Mesendoderm (in vitro differentiated cells): ENCODE measurements at regions not wholly inside any gene's neighbourhood (a gene's known extent, or its start where the extent isn't known, plus 50 kb on each side); places are given as distances from the start of the nearest gene placed in this dataset. TPM values are rescaled to one million over a fixed set of nuclear protein-coding genes. Genes with fewer than 3 reads are reported as not detected.
A peak's percentile ranks its signal among the peaks of the same experiment; 100 is the strongest.

Experiments used
- DNase-seq: peaks from one replicate; pipeline ENCODE4 v3.0.0; 2013
- H2AK5ac ChIP-seq: 2 replicates; pipeline ENCODE4 v1.6.1; 2013; ENCODE audit warnings: low read length, inconsistent platforms
- H2BK120ac ChIP-seq: 2 replicates; pipeline ENCODE4 v1.6.1; 2013; ENCODE audit warnings: low read depth, mild to moderate bottlenecking, low read length, moderate library complexity, mixed read lengths
- H2BK15ac ChIP-seq: replicated peaks from 2 replicates; pipeline ENCODE4 v1.6.1; 2013; ENCODE audit warnings: low read depth, mild to moderate bottlenecking, moderate library complexity
- H2BK5ac ChIP-seq: 2 replicates; pipeline ENCODE4 v1.6.1; 2013; ENCODE audit warnings: low read length, inconsistent platforms
- H3K18ac ChIP-seq: 2 replicates; pipeline ENCODE4 v1.6.1; 2013; ENCODE audit warnings: mild to moderate bottlenecking, low read length, mixed read lengths
- H3K23ac ChIP-seq: one replicate; pipeline ENCODE4 v1.6.1; 2013; ENCODE audit warnings: low read length
- H3K27ac ChIP-seq: 2 replicates; pipeline ENCODE4 v1.5.1; 2013; ENCODE audit warnings: low read depth, mild to moderate bottlenecking, inconsistent platforms, low read length, moderate library complexity
- H3K27me3 ChIP-seq: 2 replicates; pipeline ENCODE4 v1.6.1; 2013; ENCODE audit warnings: low read length, control low read depth, mild to moderate bottlenecking, inconsistent platforms; ENCODE audit not compliant: insufficient read depth, poor library complexity
- H3K36me3 ChIP-seq: 2 replicates; pipeline ENCODE4 v1.6.1; 2013; ENCODE audit warnings: low read length, inconsistent platforms; ENCODE audit not compliant: control insufficient read depth, insufficient read depth
- H3K4ac ChIP-seq: one replicate; pipeline ENCODE4 v1.6.1; 2013; ENCODE audit warnings: low read depth, mild to moderate bottlenecking, low read length, moderate library complexity
- H3K4me1 ChIP-seq: 2 replicates; pipeline ENCODE4 v1.6.1; 2013; ENCODE audit warnings: low read depth, low read length, inconsistent platforms; ENCODE audit not compliant: control insufficient read depth
- H3K4me2 ChIP-seq: 2 replicates; pipeline ENCODE4 v1.6.1; 2013; ENCODE audit warnings: low read length
- H3K4me3 ChIP-seq: 2 replicates; pipeline ENCODE4 v1.5.1; 2013; ENCODE audit warnings: mild to moderate bottlenecking, low read length
- H3K56ac ChIP-seq: one replicate; pipeline ENCODE4 v1.6.1; 2013; ENCODE audit warnings: low read length
- H3K79me1 ChIP-seq: 2 replicates; pipeline ENCODE4 v1.6.1; 2013; ENCODE audit warnings: low read length, inconsistent platforms
- H3K79me2 ChIP-seq: 2 replicates; pipeline ENCODE4 v1.6.1; 2013; ENCODE audit warnings: mild to moderate bottlenecking, low read length; ENCODE audit not compliant: control insufficient read depth, insufficient read depth
- H3K9ac ChIP-seq: 2 replicates; pipeline ENCODE4 v1.6.1; 2013; ENCODE audit warnings: low read length, inconsistent platforms
- H4K5ac ChIP-seq: one replicate; pipeline ENCODE4 v1.6.1; 2013; ENCODE audit warnings: low read length
- H4K8ac ChIP-seq: one replicate; pipeline ENCODE4 v1.6.1; 2013; ENCODE audit warnings: low read depth, mild to moderate bottlenecking, control low read depth, low read length, moderate library complexity
- WGBS: extraction: QIAGEN DNeasy Blood & Tissue Kit; methylation state at CpG from one replicate; pipeline ENCODE4 v1.1.7; 2013; ENCODE audit warnings: low lambda C conversion rate, missing lambda C conversion rate; ENCODE audit not compliant: insufficient coverage; ENCODE audit errors: extremely low coverage; 5-methylcytosine and 5-hydroxymethylcytosine counted together
- small RNA-seq: library from polyadenylated mRNA; stranded (forward); fragments of <200 nt; extraction: miRNeasy Mini kit (QIAGEN cat#:217004); gene quantifications from one replicate; pipeline ENCODE3, GENCODE V24; 2013; ENCODE audit not compliant: insufficient read depth

GRCh38 chr11:123247496-123247799 is 52.4 kb upstream of the CLMP start:
- H3K36me3 ChIP-seq: no peaks in the 10 kb centered on the region
- no peaks in the 10 kb centered on the region for H3K79me2 ChIP-seq
- DNase-seq: no peak
- H3K27me3 ChIP-seq: no peaks in the 10 kb centered on the region
- H3K4me2 ChIP-seq: no peak overlapping the region
- WGBS: no CpG with 5 or more reads among the region's 3 CpGs
- H3K4ac ChIP-seq: no peak overlapping the region
- H3K4me1 ChIP-seq: peaks cover 4% of the 10 kb centered on the region
- H3K23ac ChIP-seq: no peak overlapping the region
- H4K5ac ChIP-seq: no peak overlapping the region
- H2AK5ac ChIP-seq: no peak overlapping the region
- H3K18ac ChIP-seq: no peak overlapping the region
- no peak overlapping the region for H3K56ac ChIP-seq
- H3K27ac ChIP-seq: no peak overlapping the region
- H4K8ac ChIP-seq: no peak overlapping the region
- no peak overlapping the region for H3K9ac ChIP-seq
- H2BK15ac ChIP-seq: no peak overlapping the region
- no peak overlapping the region for H3K4me3 ChIP-seq
- H2BK5ac ChIP-seq: no peak overlapping the region
- H2BK120ac ChIP-seq: no peak overlapping the region
- H3K79me1 ChIP-seq: no peaks in the 10 kb centered on the region

- Histone ChIP-seq H2BK5ac (no peak overlapping the region), H3K4me1 (peaks cover 4% of the 10 kb centered on the region), H3K56ac (peak overlapping the region; percentile 64), H3K9ac (no peak overlapping the region), H4K8ac (no peak overlapping the region), H4K5ac (no peak overlapping the region), H2AK5ac (no peak overlapping the region), H3K4me3 (no peak overlapping the region), H3K4me2 (no peak overlapping the region), H2BK120ac (no peak overlapping the region), H3K23ac (no peak overlapping the region), H3K79me1 (no peaks in the 10 kb centered on the region), H3K18ac (no peak overlapping the region), H3K79me2 (no peaks in the 10 kb centered on the region), H3K36me3 (no peaks in the 10 kb centered on the region), H3K4ac (no peak overlapping the region), H3K27ac (no peak overlapping the region), H2BK15ac (no peak overlapping the region), H3K27me3 (no peaks in the 10 kb centered on the region)
- DNase-seq: peak; percentile 83
- WGBS: no CpG with 5 or more reads among the region's 13 CpGs
These were observed 51.9 kb upstream of the CLMP start for GRCh38 chr11:123246749-123247495.

GRCh38 chr11:123245567-123245966 is 50.5 kb upstream of the CLMP start:
- no peaks in the 10 kb centered on the region for H3K79me1 ChIP-seq
- no peaks in the 10 kb centered on the region for H3K79me2 ChIP-seq
- no peaks in the 10 kb centered on the region for H3K36me3 ChIP-seq
- no CpG with 5 or more reads among the region's 6 CpGs for WGBS
- H3K9ac ChIP-seq: no peak overlapping the region
- H3K4ac ChIP-seq: no peak overlapping the region
- no peak overlapping the region for H3K27ac ChIP-seq
- H2BK15ac ChIP-seq: no peak overlapping the region
- H3K23ac ChIP-seq: no peak overlapping the region
- H4K5ac ChIP-seq: no peak overlapping the region
- H3K56ac ChIP-seq: no peak overlapping the region
- DNase-seq: no peak
- no peak overlapping the region for H2BK5ac ChIP-seq
- H3K4me1 ChIP-seq: peaks cover 4% of the 10 kb centered on the region
- H3K27me3 ChIP-seq: no peaks in the 10 kb centered on the region
- no peak overlapping the region for H3K4me3 ChIP-seq
- H3K4me2 ChIP-seq: no peak overlapping the region
- no peak overlapping the region for H3K18ac ChIP-seq
- H2AK5ac ChIP-seq: no peak overlapping the region
- H4K8ac ChIP-seq: no peak overlapping the region
- no peak overlapping the region for H2BK120ac ChIP-seq

Small RNA genes in the stretch of these regions (small RNA-seq; reads per million reads assigned to genes)
- gene RF00096: not detected
